Glutamatergic neuron (in vitro differentiated cells): ENCODE measurements at regions not wholly inside any gene's neighbourhood (a gene's known extent, or its start where the extent isn't known, plus 50 kb on each side); places are given as distances from the start of the nearest gene placed in this dataset.
A peak's percentile ranks its signal among the peaks of the same experiment; 100 is the strongest.

Source experiments
- DNase-seq: peaks from one replicate; pipeline ENCODE4 v3.0.0; 2022
- H3K27ac Mint-ChIP-seq: one replicate; pipeline ENCODE4 v1.8.0; 2020; ENCODE audit warnings: mild to moderate bottlenecking, mixed read lengths, inconsistent platforms; ENCODE audit not compliant: unreplicated experiment
- H3K27me3 Mint-ChIP-seq: one replicate; pipeline ENCODE4 v1.8.0; 2020; ENCODE audit warnings: mild to moderate bottlenecking, moderate library complexity, mixed read lengths, inconsistent platforms; ENCODE audit not compliant: unreplicated experiment
- H3K36me3 Mint-ChIP-seq: one replicate; pipeline ENCODE4 v1.8.0; 2020; ENCODE audit warnings: mild to moderate bottlenecking, mixed read lengths, inconsistent platforms; ENCODE audit not compliant: unreplicated experiment
- H3K4me1 Mint-ChIP-seq: one replicate; pipeline ENCODE4 v1.8.0; 2020; ENCODE audit warnings: mild to moderate bottlenecking, low read depth, mixed read lengths, inconsistent platforms; ENCODE audit not compliant: unreplicated experiment
- H3K4me3 Mint-ChIP-seq: one replicate; pipeline ENCODE4 v1.8.0; 2020; ENCODE audit warnings: mild to moderate bottlenecking, mixed read lengths, inconsistent platforms; ENCODE audit not compliant: unreplicated experiment
- H3K9me3 Mint-ChIP-seq: one replicate; pipeline ENCODE4 v1.8.0; 2020; ENCODE audit warnings: mild to moderate bottlenecking, moderate library complexity, mixed read lengths, inconsistent platforms; ENCODE audit not compliant: unreplicated experiment
- CTCF ChIP-seq: fragments of 200-600 bp; sonication (generic); IDR thresholded peaks from one replicate; pipeline ENCODE4 v1.5.0; 2021; ENCODE audit not compliant: partially characterized antibody, unreplicated experiment

- no peak overlapping the region for H3K27ac Mint-ChIP-seq
- DNase-seq, result no peak
Observed at GRCh38 chr5:123814801-123815470, 303.0 kb downstream of the CSNK1G3 start.

GRCh38 chr5:123813937-123814624 lies 302.1 kb downstream of the CSNK1G3 start:
- no peak for TF ChIP-seq CTCF
- peaks cover 49% of the 10 kb centered on the region for H3K4me1 Mint-ChIP-seq
- H3K9me3 Mint-ChIP-seq, result peaks cover 2% of the 10 kb centered on the region
- peak overlapping the region; percentile 31 for H3K27ac Mint-ChIP-seq
- H3K27me3 Mint-ChIP-seq, result peaks cover 2% of the 10 kb centered on the region
- no peak for DNase-seq
- no peaks in the 10 kb centered on the region for H3K36me3 Mint-ChIP-seq
- peak overlapping the region; percentile 16 for H3K4me3 Mint-ChIP-seq

More at GRCh38 chr5:123814801-123815470, 303.0 kb downstream of the CSNK1G3 start:
- Mint-ChIP-seq H3K4me3 (peak overlapping the region; percentile 57), H3K27me3 (peaks cover 2% of the 10 kb centered on the region), H3K9me3 (peaks cover 2% of the 10 kb centered on the region), H3K36me3 (no peaks in the 10 kb centered on the region), H3K4me1 (peaks cover 44% of the 10 kb centered on the region)
- TF ChIP-seq CTCF, result no peak

GRCh38 chr5:123813264-123813663 lies 301.3 kb downstream of the CSNK1G3 start:
- H3K9me3 Mint-ChIP-seq, result peaks cover 2% of the 10 kb centered on the region
- no peak for TF ChIP-seq CTCF
- H3K27ac Mint-ChIP-seq, result peak overlapping the region; percentile 26
- H3K27me3 Mint-ChIP-seq, result peaks cover 2% of the 10 kb centered on the region
- no peaks in the 10 kb centered on the region for H3K36me3 Mint-ChIP-seq
- no peak for DNase-seq
- no peak overlapping the region for H3K4me3 Mint-ChIP-seq
- peaks cover 56% of the 10 kb centered on the region for H3K4me1 Mint-ChIP-seq

- Mint-ChIP-seq H3K36me3 (no peaks in the 10 kb centered on the region), H3K9me3 (peaks cover 2% of the 10 kb centered on the region), H3K27ac (peak overlapping the region; percentile 18), H3K27me3 (peaks cover 2% of the 10 kb centered on the region), H3K4me3 (peak overlapping the region; percentile 21), H3K4me1 (peaks cover 63% of the 10 kb centered on the region)
- no peak for DNase-seq
- TF ChIP-seq CTCF, result no peak
Observed at GRCh38 chr5:123811831-123812230, 299.9 kb downstream of the CSNK1G3 start.

GRCh38 chr5:123810746-123811340 lies 298.9 kb downstream of the CSNK1G3 start:
- TF ChIP-seq CTCF, result no peak
- Mint-ChIP-seq H3K36me3 (no peaks in the 10 kb centered on the region), H3K4me1 (peaks cover 67% of the 10 kb centered on the region), H3K4me3 (peak overlapping the region; percentile 56), H3K27ac (peak overlapping the region; percentile 88), H3K27me3 (peaks cover 2% of the 10 kb centered on the region), H3K9me3 (peaks cover 2% of the 10 kb centered on the region)
- DNase-seq, result no peak
